Ovary (tissue), 3 donors: ENCODE measurements at regions not wholly inside any gene's neighbourhood (a gene's known extent, or its start where the extent isn't known, plus 50 kb on each side); places are given as distances from the start of the nearest gene placed in this dataset.

Experiments used
- EP300 ChIP-seq: sonication (generic); formaldehyde crosslinking; IDR thresholded peaks from one replicate; pipeline ENCODE4 v1.6.1; 2017; ENCODE audit warnings: antibody characterized with exemption
- POLR2A ChIP-seq: fragments of 450-650 bp; IDR thresholded peaks from one replicate; pipeline ENCODE4 v1.6.1; 2017; ENCODE audit warnings: antibody characterized with exemption, mild to moderate bottlenecking, moderate library complexity
- TF ChIP-seq, protein P1 (sequence below), 3 donors: fragments of 450-650 bp in 2 of 3; fragments of 200-600 bp in 1 of 3; IDR thresholded peaks; one replicate each; pipeline versions ENCODE4 v1.5.1 to v1.8.0; 2016 to 2022; ENCODE audit warnings: antibody characterized with exemption in 3 of 3, mild to moderate bottlenecking in 1 of 3
- donor health status: DM: no; HTN: no; CAD: no.

GRCh38 chr13:51025245-51025905 lies 85.7 kb downstream of the C13orf42 start:
- TF ChIP-seq, protein P1, sequence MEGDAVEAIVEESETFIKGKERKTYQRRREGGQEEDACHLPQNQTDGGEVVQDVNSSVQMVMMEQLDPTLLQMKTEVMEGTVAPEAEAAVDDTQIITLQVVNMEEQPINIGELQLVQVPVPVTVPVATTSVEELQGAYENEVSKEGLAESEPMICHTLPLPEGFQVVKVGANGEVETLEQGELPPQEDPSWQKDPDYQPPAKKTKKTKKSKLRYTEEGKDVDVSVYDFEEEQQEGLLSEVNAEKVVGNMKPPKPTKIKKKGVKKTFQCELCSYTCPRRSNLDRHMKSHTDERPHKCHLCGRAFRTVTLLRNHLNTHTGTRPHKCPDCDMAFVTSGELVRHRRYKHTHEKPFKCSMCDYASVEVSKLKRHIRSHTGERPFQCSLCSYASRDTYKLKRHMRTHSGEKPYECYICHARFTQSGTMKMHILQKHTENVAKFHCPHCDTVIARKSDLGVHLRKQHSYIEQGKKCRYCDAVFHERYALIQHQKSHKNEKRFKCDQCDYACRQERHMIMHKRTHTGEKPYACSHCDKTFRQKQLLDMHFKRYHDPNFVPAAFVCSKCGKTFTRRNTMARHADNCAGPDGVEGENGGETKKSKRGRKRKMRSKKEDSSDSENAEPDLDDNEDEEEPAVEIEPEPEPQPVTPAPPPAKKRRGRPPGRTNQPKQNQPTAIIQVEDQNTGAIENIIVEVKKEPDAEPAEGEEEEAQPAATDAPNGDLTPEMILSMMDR (IDR thresholded peaks at IDR 0.05), result no peak
- TF ChIP-seq EP300 (no peak), POLR2A (no peak)
